CD4-positive, alpha-beta T cell treated with Interleukin-10 for 1 hour (primary cell): ENCODE measurements at regions not wholly inside any gene's neighbourhood (a gene's known extent, or its start where the extent isn't known, plus 50 kb on each side); places are given as distances from the start of the nearest gene placed in this dataset.

ENCODE experiments used
- DNase-seq: peaks from one replicate; pipeline ENCODE4 v3.0.0-alpha.2; 2020

- no peak for DNase-seq
Measured at GRCh38 chr12:131346555-131347344, 364.1 kb upstream of the SFSWAP start.

- no peak for DNase-seq
Measured at GRCh38 chr12:131347345-131347714, 363.6 kb upstream of the SFSWAP start.

GRCh38 chr12:131347732-131348131 is 363.2 kb upstream of the SFSWAP start:
- DNase-seq: no peak

GRCh38 chr12:131348231-131348630 is 362.7 kb upstream of the SFSWAP start:
- no peak for DNase-seq

GRCh38 chr12:131348646-131349045 is 362.2 kb upstream of the SFSWAP start:
- DNase-seq: no peak

GRCh38 chr12:131349397-131350127 is 361.3 kb upstream of the SFSWAP start:
- no peak for DNase-seq

GRCh38 chr12:131350943-131351318 is 360.0 kb upstream of the SFSWAP start:
- no peak for DNase-seq

GRCh38 chr12:131351319-131352028 is 359.4 kb upstream of the SFSWAP start:
- DNase-seq: no peak

- no peak for DNase-seq
Measured at GRCh38 chr12:131352296-131352900, 358.5 kb upstream of the SFSWAP start.

GRCh38 chr12:131353376-131353775 is 357.5 kb upstream of the SFSWAP start:
- no peak for DNase-seq

GRCh38 chr12:131353826-131354225 is 357.1 kb upstream of the SFSWAP start:
- no peak for DNase-seq

- no peak for DNase-seq
Measured at GRCh38 chr12:131355361-131356245, 355.3 kb upstream of the SFSWAP start.

- no peak for DNase-seq
Measured at GRCh38 chr12:131356485-131357184, 354.3 kb upstream of the SFSWAP start.

- no peak for DNase-seq
Measured at GRCh38 chr12:131357185-131357747, 353.6 kb upstream of the SFSWAP start.

GRCh38 chr12:131357920-131358319 is 353.0 kb upstream of the SFSWAP start:
- no peak for DNase-seq

GRCh38 chr12:131362291-131363211 is 348.3 kb upstream of the SFSWAP start:
- no peak for DNase-seq

GRCh38 chr12:131363393-131363792 is 347.5 kb upstream of the SFSWAP start:
- DNase-seq: no peak

- no peak for DNase-seq
Measured at GRCh38 chr12:131363841-131364495, 346.9 kb upstream of the SFSWAP start.
